ENCODE measurements at regions not wholly inside any gene's neighbourhood (a gene's known extent, or its start where the extent isn't known, plus 50 kb on each side); places are given as distances from the start of the nearest gene placed in this dataset.

- no peak for DNase-seq (ENCODE audit: low read depth)
Measured at GRCh38 chr4:161225327-161225726, 938.5 kb downstream of the FSTL5 start.

GRCh38 chr4:161222889-161223288 is 940.9 kb downstream of the FSTL5 start:
- DNase-seq (ENCODE audit: low read depth), result no peak

- no peak for DNase-seq (ENCODE audit: low read depth)
Measured at GRCh38 chr4:161208564-161208963, 955.2 kb downstream of the FSTL5 start.

- DNase-seq (ENCODE audit: low read depth), result no peak
Measured at GRCh38 chr4:161206528-161207080, 957.2 kb downstream of the FSTL5 start.

GRCh38 chr4:161203865-161204264 is 959.9 kb downstream of the FSTL5 start:
- no peak for DNase-seq (ENCODE audit: low read depth)

- no peak for DNase-seq (ENCODE audit: low read depth)
Measured at GRCh38 chr4:161197912-161198311, 965.9 kb downstream of the FSTL5 start.

GRCh38 chr4:161197474-161197873 is 966.3 kb downstream of the FSTL5 start:
- DNase-seq (ENCODE audit: low read depth), result no peak

- DNase-seq (ENCODE audit: low read depth), result no peak
Measured at GRCh38 chr4:161189286-161190134, 974.3 kb downstream of the FSTL5 start.

- no peak for DNase-seq (ENCODE audit: low read depth)
Measured at GRCh38 chr4:161188578-161188977, 975.2 kb downstream of the FSTL5 start.

- DNase-seq (ENCODE audit: low read depth), result no peak
Measured at GRCh38 chr4:161187569-161187968, 976.2 kb downstream of the FSTL5 start.

- no peak for DNase-seq (ENCODE audit: low read depth)
Measured at GRCh38 chr4:161186750-161187149, 977.0 kb downstream of the FSTL5 start.

- no peak for DNase-seq (ENCODE audit: low read depth)
Measured at GRCh38 chr4:161186012-161186411, 977.8 kb downstream of the FSTL5 start.

- DNase-seq (ENCODE audit: low read depth), result no peak
Measured at GRCh38 chr4:161183729-161184128, 980.1 kb downstream of the FSTL5 start.

- no peak for DNase-seq (ENCODE audit: low read depth)
Measured at GRCh38 chr4:161182913-161183312, 980.9 kb downstream of the FSTL5 start.

- DNase-seq (ENCODE audit: low read depth), result no peak
Measured at GRCh38 chr4:161178310-161178709, 985.5 kb downstream of the FSTL5 start.

GRCh38 chr4:161172396-161173026 is 991.3 kb downstream of the FSTL5 start:
- no peak for DNase-seq (ENCODE audit: low read depth)

GRCh38 chr4:161167539-161167938 is 996.3 kb downstream of the FSTL5 start:
- DNase-seq (ENCODE audit: low read depth), result no peak

- no peak for DNase-seq (ENCODE audit: low read depth)
Measured at GRCh38 chr4:161160718-161161117, 1003.1 kb downstream of the FSTL5 start.

GRCh38 chr4:161148051-161148450 is 1015.7 kb downstream of the FSTL5 start:
- no peak for DNase-seq (ENCODE audit: low read depth)

GRCh38 chr4:161143375-161143774 is 1020.4 kb downstream of the FSTL5 start:
- no peak for DNase-seq (ENCODE audit: low read depth)

GRCh38 chr4:161134795-161135194 is 1029.0 kb downstream of the FSTL5 start:
- DNase-seq (ENCODE audit: low read depth), result no peak

GRCh38 chr4:161133586-161134276 is 1030.1 kb downstream of the FSTL5 start:
- peak; percentile 0 for DNase-seq (ENCODE audit: low read depth)

Measured in RPMI7951 (cell line).